Natural killer cell (primary cell): ENCODE measurements at regions not wholly inside any gene's neighbourhood (a gene's known extent, or its start where the extent isn't known, plus 50 kb on each side); places are given as distances from the start of the nearest gene placed in this dataset.

Source experiments
- ATAC-seq, 3 donors: fragments of 150-1000 bp in 2 of 3; fragments of 200-7000 bp in 1 of 3; cut with Tn5 transposase; 1 replicate in 1 of 3; 2 replicates in 2 of 3; pipeline ENCODE4 v1.10.0; 2021; ENCODE audit warnings: mild to moderate bottlenecking in 2 of 3, moderate library complexity in 2 of 3
- DNase-seq, 2 donors: peaks; one replicate each; pipeline versions ENCODE4 v3.0.0 to v3.0.0-alpha.2; 2013 to 2021; ENCODE audit warnings: mixed read lengths in 1 of 2
- H3K27ac ChIP-seq: one replicate; pipeline ENCODE4 v1.5.1; 2013; ENCODE audit warnings: mild to moderate bottlenecking, low read length
- H3K27me3 ChIP-seq: one replicate; pipeline ENCODE4 v1.6.1; 2013; ENCODE audit warnings: low read length; ENCODE audit not compliant: control insufficient read depth, insufficient read depth
- H3K36me3 ChIP-seq: one replicate; pipeline ENCODE4 v1.6.1; 2013; ENCODE audit warnings: low read length; ENCODE audit not compliant: control insufficient read depth, insufficient read depth
- H3K4me1 ChIP-seq: one replicate; pipeline ENCODE4 v1.6.1; 2013; ENCODE audit warnings: low read length; ENCODE audit not compliant: control insufficient read depth, insufficient read depth
- H3K4me3 ChIP-seq: one replicate; pipeline ENCODE4 v1.5.1; 2013; ENCODE audit warnings: low read length
- H3K9me3 ChIP-seq: one replicate; pipeline ENCODE4 v1.6.1; 2013; ENCODE audit warnings: low read length; ENCODE audit not compliant: control insufficient read depth, insufficient read depth
- H3K27ac Mint-ChIP-seq, 2 donors: one replicate each; pipeline ENCODE4 v1.8.0; 2022; ENCODE audit warnings: mild to moderate bottlenecking in 2 of 2, mixed read lengths in 2 of 2, moderate library complexity in 1 of 2
- H3K27me3 Mint-ChIP-seq, 2 donors: one replicate each; pipeline ENCODE4 v1.8.0; 2022; ENCODE audit warnings: low read depth in 2 of 2, mixed read lengths in 2 of 2
- H3K36me3 Mint-ChIP-seq: one replicate; pipeline ENCODE4 v1.8.0; 2022; ENCODE audit warnings: mixed read lengths
- H3K4me1 Mint-ChIP-seq, 2 donors: one replicate each; pipeline ENCODE4 v1.8.0; 2022; ENCODE audit warnings: mixed read lengths in 2 of 2
- H3K4me3 Mint-ChIP-seq: one replicate; pipeline ENCODE4 v1.8.0; 2022; ENCODE audit warnings: mild to moderate bottlenecking, moderate library complexity, mixed read lengths
- H3K9me3 Mint-ChIP-seq, 2 donors: one replicate each; pipeline ENCODE4 v1.8.0; 2022; ENCODE audit warnings: mixed read lengths in 2 of 2
- CTCF ChIP-seq: fragments of 200-600 bp; IDR thresholded peaks from one replicate; pipeline ENCODE4 v1.8.0; 2022; ENCODE audit warnings: antibody characterized with exemption
- WGBS: methylation state at CpG from one replicate; pipeline ENCODE4 v1.1.7; 2013; ENCODE audit warnings: missing lambda C conversion rate; ENCODE audit not compliant: insufficient coverage; 5-methylcytosine and 5-hydroxymethylcytosine counted together
- intact Hi-C: fragments of 100-400 bp; cut with micrococcal nuclease; formaldehyde crosslinking; loops from one replicate; pipeline ENCODE4 v1.14.2; 2022

GRCh38 chr2:184498936-184499335 is 99.4 kb upstream of the ZNF804A start:
- Mint-ChIP-seq H3K27me3 (no peaks in the 10 kb centered on the region), H3K9me3 (peaks cover 12 to 20% of the 10 kb centered on the region in 2 donors), H3K27ac (no peak overlapping the region), H3K36me3 (peaks cover 16% of the 10 kb centered on the region), H3K4me3 (no peak overlapping the region), H3K4me1 (no peaks in the 10 kb centered on the region)
- Histone ChIP-seq H3K36me3 (no peaks in the 10 kb centered on the region), H3K4me1 (no peaks in the 10 kb centered on the region), H3K4me3 (no peak overlapping the region), H3K27me3 (no peaks in the 10 kb centered on the region), H3K9me3 (peaks cover 4% of the 10 kb centered on the region), H3K27ac (no peak overlapping the region)
- ATAC-seq (no peak), DNase-seq (no peak)
- 100% methylated on average over 1 of the region's 2 CpGs for WGBS
- TF ChIP-seq CTCF: no peak
- intact Hi-C loops: no loop called here

GRCh38 chr2:184504252-184504651 is 94.1 kb upstream of the ZNF804A start:
- H3K27me3 Mint-ChIP-seq: no peaks in the 10 kb centered on the region
- Histone ChIP-seq H3K27me3 (no peaks in the 10 kb centered on the region), H3K4me3 (no peak overlapping the region), H3K36me3 (no peaks in the 10 kb centered on the region), H3K27ac (no peak overlapping the region), H3K9me3 (no peaks in the 10 kb centered on the region), H3K4me1 (no peaks in the 10 kb centered on the region)
- TF ChIP-seq CTCF: no peak
- H3K4me3 Mint-ChIP-seq: no peak overlapping the region
- peaks cover 4 to 8% of the 10 kb centered on the region in 2 donors for H3K9me3 Mint-ChIP-seq
- DNase-seq (no peak), ATAC-seq (no peak)
- H3K36me3 Mint-ChIP-seq: no peaks in the 10 kb centered on the region
- H3K27ac Mint-ChIP-seq: no peak overlapping the region
- H3K4me1 Mint-ChIP-seq: no peaks in the 10 kb centered on the region
- intact Hi-C loops: no loop called here

- intact Hi-C loops: no loop called here
- Histone ChIP-seq H3K27me3 (no peaks in the 10 kb centered on the region), H3K4me1 (no peaks in the 10 kb centered on the region), H3K9me3 (no peaks in the 10 kb centered on the region), H3K36me3 (no peaks in the 10 kb centered on the region), H3K27ac (no peak overlapping the region), H3K4me3 (no peak overlapping the region)
- WGBS: 60% methylated on average over 1 of the region's 5 CpGs
- TF ChIP-seq CTCF: no peak
- Mint-ChIP-seq H3K27me3 (no peaks in the 10 kb centered on the region), H3K9me3 (peaks cover 8 to 19% of the 10 kb centered on the region in 2 donors), H3K27ac (no peak overlapping the region), H3K36me3 (no peaks in the 10 kb centered on the region), H3K4me3 (no peak overlapping the region), H3K4me1 (no peaks in the 10 kb centered on the region)
- DNase-seq (no peak), ATAC-seq (no peak)
Measured at GRCh38 chr2:184507254-184507653, 91.1 kb upstream of the ZNF804A start.

- Histone ChIP-seq H3K27me3 (no peaks in the 10 kb centered on the region), H3K36me3 (no peaks in the 10 kb centered on the region), H3K9me3 (no peaks in the 10 kb centered on the region), H3K27ac (no peak overlapping the region), H3K4me1 (no peaks in the 10 kb centered on the region), H3K4me3 (no peak overlapping the region)
- H3K27me3 Mint-ChIP-seq: no peaks in the 10 kb centered on the region
- H3K9me3 Mint-ChIP-seq: peaks cover 9 to 31% of the 10 kb centered on the region in 2 donors
- no peak for TF ChIP-seq CTCF
- no peaks in the 10 kb centered on the region for H3K4me1 Mint-ChIP-seq
- no peak overlapping the region for H3K4me3 Mint-ChIP-seq
- ATAC-seq (no peak), DNase-seq (no peak)
- intact Hi-C loops: no loop called here
- H3K27ac Mint-ChIP-seq: no peak overlapping the region
- WGBS: no CpG with 5 or more reads among the region's 1 CpG
- H3K36me3 Mint-ChIP-seq: peaks cover 8% of the 10 kb centered on the region
Measured at GRCh38 chr2:184517402-184517801, 80.9 kb upstream of the ZNF804A start.
